GM21786 (cell line): ENCODE measurements at regions not wholly inside any gene's neighbourhood (a gene's known extent, or its start where the extent isn't known, plus 50 kb on each side); places are given as distances from the start of the nearest gene placed in this dataset.

Experiments used
- ATAC-seq: cut with Tn5 transposase; IDR thresholded peaks from one replicate; pipeline ENCODE4 v1.9.1; 2021; ENCODE audit not compliant: unreplicated experiment

- ATAC-seq: no peak
Observed at GRCh38 chr11:92423115-92424034, 198.8 kb downstream of the FAT3 start.

- no peak for ATAC-seq
Observed at GRCh38 chr11:92424281-92424680, 199.7 kb downstream of the FAT3 start.

DNA sequence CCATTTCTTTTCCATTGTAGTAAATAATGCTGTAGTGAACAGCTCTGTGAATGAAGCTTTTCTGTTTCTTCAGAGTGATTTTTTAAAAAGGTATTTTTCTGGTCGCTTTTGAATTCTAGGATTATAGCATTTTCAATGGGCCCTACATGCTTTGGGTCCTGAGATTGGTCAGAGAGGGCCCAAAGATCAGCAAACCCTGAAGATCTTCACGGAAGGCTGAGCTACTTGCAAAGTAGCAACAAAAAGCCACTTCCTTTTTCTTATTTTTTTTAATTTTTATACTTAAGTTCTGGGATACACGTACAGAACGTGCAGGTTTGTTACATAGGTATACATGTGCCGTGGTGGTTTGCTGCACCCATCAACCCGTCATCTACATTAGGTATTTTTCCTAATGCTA is 200.5 kb downstream of the FAT3 start:
- no peak for ATAC-seq

DNA sequence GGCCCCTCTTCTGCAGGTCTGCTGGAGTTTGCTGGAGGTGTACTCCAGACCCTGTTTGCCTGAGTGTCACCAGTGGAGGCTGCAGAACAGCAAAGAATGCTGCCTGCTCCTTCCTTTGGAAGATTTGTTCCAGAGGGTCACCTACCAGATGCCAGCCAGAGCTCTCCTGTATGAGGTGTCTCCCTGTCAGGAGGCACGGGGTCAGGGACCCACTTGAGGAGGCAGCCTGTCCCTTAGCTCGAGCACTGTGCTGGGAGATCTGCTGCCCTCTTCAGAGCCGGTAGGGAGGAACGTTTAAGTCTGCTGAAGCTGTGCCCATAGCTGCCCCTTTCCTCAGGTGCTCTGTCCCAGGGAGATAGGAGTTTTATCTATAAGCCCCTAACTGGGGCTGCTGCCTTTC is 207.9 kb downstream of the FAT3 start:
- ATAC-seq: no peak

DNA sequence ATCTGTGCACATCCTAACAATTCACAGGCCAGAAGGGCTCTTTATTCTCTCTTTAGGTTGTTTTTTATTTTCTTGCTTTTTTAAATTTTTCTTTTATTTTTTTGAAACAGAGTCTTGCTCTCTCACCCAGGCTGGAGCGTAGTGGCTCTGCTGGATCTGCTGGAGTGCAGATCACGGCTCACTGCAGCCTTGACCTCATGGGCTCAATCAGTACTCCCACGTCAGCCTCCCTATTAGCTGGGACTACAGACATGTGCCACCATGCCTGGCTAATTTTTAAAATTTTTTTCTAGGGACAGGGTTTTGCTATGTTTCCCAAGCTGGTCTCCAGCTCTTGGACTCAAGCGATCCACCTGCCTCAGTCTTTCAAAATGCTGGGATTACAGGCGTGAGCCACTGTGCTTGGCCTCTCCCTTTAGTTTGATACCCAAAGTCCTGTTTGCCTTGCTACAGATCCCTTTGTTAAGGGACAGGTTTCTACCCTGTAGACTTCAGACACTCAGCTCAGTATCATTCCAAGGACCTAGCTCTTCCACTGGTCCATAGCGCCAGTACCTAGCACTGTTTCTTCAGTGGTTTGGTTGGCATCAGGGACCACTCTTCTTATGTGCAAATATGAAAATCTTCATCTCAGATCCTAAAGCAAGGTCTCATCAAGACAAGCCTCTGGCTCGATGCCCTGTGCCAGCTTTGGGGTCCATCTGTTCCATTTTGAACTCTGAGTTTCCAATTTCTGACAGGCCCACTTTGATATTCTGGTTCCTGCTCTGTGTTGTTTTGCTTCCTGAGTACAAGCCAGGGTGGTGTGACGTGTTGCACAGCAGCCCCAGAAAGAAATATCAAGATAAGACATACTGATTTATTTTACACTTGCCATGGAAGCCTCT is 211.7 kb downstream of the FAT3 start:
- no peak for ATAC-seq

DNA sequence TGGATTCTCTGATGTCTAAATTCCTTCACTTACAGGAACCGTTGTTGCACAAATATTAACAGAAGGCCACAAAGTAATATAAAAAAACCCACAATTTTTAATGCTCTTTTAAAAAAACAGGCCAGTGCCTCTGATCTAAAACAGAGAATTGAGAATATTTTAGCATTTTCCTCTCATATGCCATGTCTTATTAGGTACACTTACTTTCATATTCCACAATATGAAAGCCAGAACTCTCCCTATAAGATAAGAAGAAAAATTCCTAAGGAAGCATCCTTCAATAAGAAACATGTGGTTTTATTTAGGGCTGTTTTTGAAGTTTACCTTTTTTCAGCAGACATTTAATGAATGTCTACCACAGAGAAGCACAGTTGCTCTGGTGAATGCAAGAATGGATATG is 214.5 kb downstream of the FAT3 start:
- ATAC-seq: no peak

- ATAC-seq: no peak
Observed at GRCh38 chr11:92440701-92441442, 216.3 kb downstream of the FAT3 start.

- ATAC-seq: no peak
Observed at GRCh38 chr11:92441443-92441726, 216.8 kb downstream of the FAT3 start.

GRCh38 chr11:92443199-92443598 is 218.6 kb downstream of the FAT3 start:
- no peak for ATAC-seq

DNA sequence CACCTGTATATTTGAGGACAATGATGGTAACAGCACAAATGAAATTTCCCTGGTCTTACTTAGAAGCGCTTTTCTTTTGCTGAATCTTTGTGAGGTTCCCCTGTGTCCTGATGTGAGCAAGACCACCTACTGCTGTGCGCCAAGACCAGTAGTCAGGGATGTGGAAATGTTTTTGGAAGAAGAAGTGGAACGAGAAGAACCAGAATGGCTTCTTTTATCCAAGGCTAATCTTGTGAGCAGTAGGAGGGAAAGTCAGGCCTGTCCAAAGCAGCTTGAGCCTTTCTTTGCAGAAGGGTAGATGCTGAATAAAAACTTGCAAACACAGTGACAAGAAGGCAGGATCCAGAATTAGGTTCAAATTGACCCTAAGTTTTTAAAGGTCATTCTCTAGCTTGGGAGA is 223.0 kb downstream of the FAT3 start:
- ATAC-seq: no peak

DNA sequence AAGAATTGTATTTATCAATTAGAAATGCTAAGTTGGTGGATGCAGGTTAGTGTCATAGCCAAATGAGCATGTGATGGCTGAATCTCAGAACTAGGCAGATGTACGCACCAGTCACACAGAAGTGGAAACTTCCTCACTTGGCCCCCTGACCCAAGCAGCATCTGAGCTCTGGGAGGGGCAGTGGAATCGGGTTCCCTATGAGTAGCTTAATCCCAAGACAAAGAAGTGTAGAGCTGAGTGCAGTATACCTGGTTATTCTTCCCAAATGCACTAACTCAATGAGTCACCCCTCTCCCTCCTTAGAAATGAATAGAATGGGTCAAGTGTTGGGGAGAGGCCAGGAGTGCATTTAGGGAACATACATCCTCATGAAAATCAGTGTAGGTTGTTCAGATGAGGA is 224.6 kb downstream of the FAT3 start:
- ATAC-seq: no peak

DNA sequence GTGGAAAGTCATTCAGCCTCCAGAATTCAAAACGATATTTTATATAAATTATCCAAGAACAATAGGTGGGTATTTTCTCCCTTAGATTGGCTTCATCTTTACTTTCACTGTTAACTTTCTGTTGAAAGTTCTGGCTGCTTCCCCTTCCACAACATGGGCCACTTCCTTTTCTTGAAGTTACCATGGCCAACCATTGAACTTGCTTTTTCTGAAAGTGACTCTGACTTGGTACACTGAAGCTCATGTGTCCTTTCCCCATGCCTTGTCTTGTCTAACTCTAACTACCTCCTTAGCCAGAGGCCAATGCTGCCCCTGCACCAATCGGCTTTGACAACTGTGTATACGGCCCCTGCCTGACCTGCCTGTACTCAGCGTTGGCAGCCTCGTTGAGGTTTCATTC is 225.2 kb downstream of the FAT3 start:
- no peak for ATAC-seq

DNA sequence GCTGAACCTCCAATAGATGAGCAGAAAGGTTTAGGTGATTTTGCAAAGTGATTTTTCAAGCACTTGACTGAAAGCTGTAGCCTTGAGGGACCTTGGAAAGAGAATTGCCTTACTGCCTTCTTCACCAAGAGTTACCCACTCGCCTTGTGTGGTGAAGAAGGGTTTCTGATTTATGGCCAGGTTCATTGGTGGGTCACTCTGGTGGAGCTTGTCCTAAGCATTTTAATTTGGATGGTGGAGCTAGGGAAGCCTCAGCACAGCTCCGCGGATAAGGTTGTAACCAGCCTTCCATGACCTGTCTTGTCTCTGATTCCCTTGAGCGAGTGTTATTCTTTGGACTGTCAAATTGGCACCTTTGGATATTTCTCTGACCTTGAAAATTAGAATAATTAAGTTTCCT is 226.4 kb downstream of the FAT3 start:
- ATAC-seq: no peak

DNA sequence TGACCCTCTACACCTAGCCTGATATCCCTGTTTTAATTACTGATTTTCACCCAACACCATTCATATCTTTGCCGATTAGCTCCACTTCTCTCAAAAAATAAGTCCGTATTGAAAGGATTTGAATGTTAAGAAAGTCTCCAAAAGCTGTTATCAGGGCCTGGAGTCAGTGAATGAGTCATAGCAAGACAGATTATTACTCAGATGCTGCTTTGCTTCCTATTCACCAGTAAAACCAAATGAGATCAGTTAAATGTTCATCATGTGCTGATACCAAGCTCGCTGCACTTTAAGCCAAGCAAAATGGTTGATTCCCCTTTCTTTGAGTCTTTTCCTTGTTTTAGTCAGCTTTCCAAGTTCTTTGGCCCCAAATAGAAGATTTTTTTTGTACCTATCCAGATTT is 228.4 kb downstream of the FAT3 start:
- ATAC-seq: peak; percentile 48

- ATAC-seq: no peak
Observed at GRCh38 chr11:92455210-92455790, 230.7 kb downstream of the FAT3 start.

GRCh38 chr11:92457250-92457649 is 232.6 kb downstream of the FAT3 start:
- ATAC-seq: no peak

DNA sequence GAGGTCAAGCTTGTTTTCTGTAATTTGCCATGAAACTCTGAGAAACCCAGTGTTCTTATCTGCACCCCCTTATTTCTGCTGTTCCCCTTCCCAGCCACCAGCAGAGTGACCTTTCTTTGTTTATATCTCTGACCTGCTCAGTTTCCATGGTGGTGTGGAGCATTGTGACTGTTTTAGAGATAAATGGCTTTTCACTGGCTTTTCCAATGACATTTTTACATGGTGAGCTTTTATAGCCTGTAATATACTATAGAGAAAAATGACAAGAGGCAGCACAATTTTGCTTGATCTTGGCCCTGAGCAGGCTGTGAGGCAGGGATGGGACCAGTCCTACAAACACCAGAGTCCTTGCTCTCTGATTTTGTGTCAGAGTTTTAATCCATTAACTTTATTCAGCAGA is 233.9 kb downstream of the FAT3 start:
- ATAC-seq: no peak

DNA sequence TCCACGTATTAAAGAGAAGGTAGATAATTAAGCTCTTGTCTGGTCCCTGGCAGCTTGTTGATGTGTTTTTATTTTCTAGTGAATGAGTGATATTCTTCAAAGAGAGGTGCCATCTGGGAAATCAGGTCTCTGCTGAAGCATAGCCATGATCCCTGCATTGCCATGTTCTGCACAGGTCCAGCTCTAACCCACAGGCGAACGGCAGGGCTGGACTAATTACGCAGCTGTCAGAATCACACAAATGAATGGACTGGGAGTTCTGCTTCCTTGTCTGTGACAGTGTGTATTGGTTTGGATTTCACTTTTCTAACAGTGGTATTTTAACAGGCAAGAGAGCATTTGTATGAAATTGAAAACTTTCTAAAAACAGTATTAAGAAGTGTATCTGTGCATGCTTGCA is 235.6 kb downstream of the FAT3 start:
- ATAC-seq: no peak

GRCh38 chr11:92461447-92461846 is 236.8 kb downstream of the FAT3 start:
- no peak for ATAC-seq

DNA sequence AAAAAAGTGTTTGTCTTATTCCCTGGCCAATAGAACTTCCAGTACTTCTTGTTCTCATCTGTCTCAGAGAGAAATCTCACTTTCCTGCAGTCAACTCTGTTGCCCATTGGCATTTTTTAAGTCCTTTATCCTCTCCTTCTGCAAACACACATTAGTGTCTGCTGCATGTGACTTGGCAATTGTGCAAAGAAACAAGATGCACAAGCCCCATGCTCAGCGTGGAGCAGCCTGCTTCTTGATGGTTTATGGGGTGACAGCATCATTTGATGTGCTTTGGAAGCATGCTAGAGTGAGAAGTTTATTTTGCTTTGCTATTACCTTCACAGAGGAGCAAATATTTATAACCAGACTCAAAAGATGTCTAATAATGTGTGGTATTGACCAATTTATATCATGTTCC is 238.2 kb downstream of the FAT3 start:
- ATAC-seq: no peak

GRCh38 chr11:92464822-92465221 is 240.2 kb downstream of the FAT3 start:
- no peak for ATAC-seq
